SK-N-SH treated with all-trans-retinoic acid at 6 μM for 48 hours (cell line): ENCODE measurements at regions not wholly inside any gene's neighbourhood (a gene's known extent, or its start where the extent isn't known, plus 50 kb on each side); places are given as distances from the start of the nearest gene placed in this dataset.

ENCODE experiments used
- ATAC-seq: fragments of 200-7000 bp; cut with Tn5 transposase; 3 replicates; pipeline ENCODE4 v1.9.1; 2020; ENCODE audit warnings: mild to moderate bottlenecking, moderate library complexity
- ARNTL ChIP-seq: fragments of 450-650 bp; formaldehyde crosslinking; IDR thresholded peaks from 2 replicates; pipeline ENCODE4 v1.5.0; 2020; ENCODE audit warnings: low read depth, mild to moderate bottlenecking, moderate library complexity, borderline replicate concordance
- BACH2 ChIP-seq: fragments of 250-450 bp; sonication (Bioruptor Pico); IDR thresholded peaks from 2 replicates; pipeline ENCODE4 v1.9.0; 2021; ENCODE audit warnings: mild to moderate bottlenecking, borderline replicate concordance
- CREB5 ChIP-seq: fragments of 250-450 bp; sonication (Bioruptor Pico); IDR thresholded peaks from 2 replicates; pipeline ENCODE4 v1.5.1; 2020; ENCODE audit warnings: low read depth, mild to moderate bottlenecking, moderate library complexity
- CSDC2 ChIP-seq: fragments of 250-450 bp; sonication (Bioruptor Pico); IDR thresholded peaks from 2 replicates; pipeline ENCODE4 v1.5.0; 2020; ENCODE audit warnings: mild to moderate bottlenecking, moderate library complexity
- CSRNP3 ChIP-seq: fragments of 250-450 bp; sonication (Bioruptor Pico); IDR thresholded peaks from 2 replicates; pipeline ENCODE4 v1.5.1; 2021; ENCODE audit warnings: mild to moderate bottlenecking, moderate library complexity
- ESRRG ChIP-seq: fragments of 250-450 bp; sonication (Bioruptor Pico); IDR thresholded peaks from 2 replicates; pipeline ENCODE4 v1.6.1; 2021; ENCODE audit warnings: mild to moderate bottlenecking
- ISL1 ChIP-seq: fragments of 250-450 bp; sonication (Bioruptor Pico); IDR thresholded peaks from 2 replicates; pipeline ENCODE4 v2.1.2; 2022; ENCODE audit warnings: mild to moderate bottlenecking, moderate library complexity
- OSR1 ChIP-seq: fragments of 250-450 bp; sonication (Bioruptor Pico); IDR thresholded peaks from 2 replicates; pipeline ENCODE4 v1.8.0; 2022; ENCODE audit warnings: moderate library complexity, mild to moderate bottlenecking, inconsistent platforms
- PATZ1 ChIP-seq: fragments of 250-450 bp; sonication (Bioruptor Pico); IDR thresholded peaks from 2 replicates; pipeline ENCODE4 v1.8.0; 2020; ENCODE audit warnings: mild to moderate bottlenecking, moderate library complexity, borderline replicate concordance
- PPARA ChIP-seq: fragments of 250-450 bp; sonication (Bioruptor Pico); IDR thresholded peaks from 2 replicates; pipeline ENCODE4 v1.5.0; 2020; ENCODE audit warnings: mild to moderate bottlenecking, borderline replicate concordance
- TOX ChIP-seq: fragments of 250-450 bp; sonication (Bioruptor Pico); IDR thresholded peaks from 2 replicates; pipeline ENCODE4 v1.8.0; 2021; ENCODE audit warnings: mild to moderate bottlenecking, moderate library complexity, borderline replicate concordance
- TSHZ2 ChIP-seq: fragments of 250-450 bp; sonication (Bioruptor Pico); IDR thresholded peaks from 2 replicates; pipeline ENCODE4 v1.5.0; 2020; ENCODE audit warnings: mild to moderate bottlenecking, moderate library complexity
- ZC3H10 ChIP-seq: fragments of 250-450 bp; sonication (Bioruptor Pico); IDR thresholded peaks from 2 replicates; pipeline ENCODE4 v1.5.1; 2021; ENCODE audit warnings: mild to moderate bottlenecking, moderate library complexity
- ZFP3 ChIP-seq: fragments of 250-450 bp; sonication (Bioruptor Pico); IDR thresholded peaks from 2 replicates; pipeline ENCODE4 v1.5.0; 2020; ENCODE audit warnings: mild to moderate bottlenecking, moderate library complexity
- ZFP30 ChIP-seq: fragments of 450-650 bp; formaldehyde crosslinking; IDR thresholded peaks from 2 replicates; pipeline ENCODE4 v1.5.0; 2022; ENCODE audit warnings: mild to moderate bottlenecking, moderate library complexity
- ZNF565 ChIP-seq: fragments of 450-650 bp; formaldehyde crosslinking; conservative IDR thresholded peaks from 2 replicates; pipeline ENCODE4 v1.5.0; 2020; ENCODE audit warnings: low read depth, mild to moderate bottlenecking, moderate library complexity
- ZNF70 ChIP-seq: fragments of 450-650 bp; formaldehyde crosslinking; IDR thresholded peaks from 2 replicates; pipeline ENCODE4 v1.5.0; 2020; ENCODE audit warnings: mild to moderate bottlenecking, moderate library complexity
- ZNF8 ChIP-seq: fragments of 450-650 bp; formaldehyde crosslinking; IDR thresholded peaks from 2 replicates; pipeline ENCODE4 v1.5.0; 2020; ENCODE audit warnings: mild to moderate bottlenecking, moderate library complexity

- TF ChIP-seq TOX (no peak), CREB5 (CRISPR knock-in tag) (no peak), ZFP30 (no peak)
- ATAC-seq, result no peak
Observed at GRCh38 chr17:77509599-77509998, 368.8 kb downstream of the SEC14L1 start.

- TF ChIP-seq CSRNP3 (CRISPR knock-in tag) (no peak), ZFP3 (CRISPR knock-in tag) (no peak), ESRRG (CRISPR knock-in tag) (no peak), ZNF8 (CRISPR knock-in tag) (no peak), ZC3H10 (CRISPR knock-in tag) (no peak), ZNF565 (CRISPR knock-in tag) (no peak), ARNTL (CRISPR knock-in tag) (no peak), ZNF70 (no peak), PPARA (CRISPR knock-in tag) (no peak), CREB5 (CRISPR knock-in tag) (no peak), ISL1 (CRISPR knock-in tag) (no peak), PATZ1 (CRISPR knock-in tag) (no peak), TSHZ2 (CRISPR knock-in tag) (no peak), OSR1 (CRISPR knock-in tag) (no peak), TOX (no peak), ZFP30 (no peak), BACH2 (CRISPR knock-in tag) (no peak)
- ATAC-seq, result no peak
Observed at GRCh38 chr17:77510133-77510796, 369.5 kb downstream of the SEC14L1 start.

- TF ChIP-seq ZNF8 (CRISPR knock-in tag) (no peak), CSDC2 (CRISPR knock-in tag) (no peak), ZFP30 (peak; percentile 55; the same call in 1 of the 2 replicates)
Observed at GRCh38 chr17:77511514-77512061, 370.8 kb downstream of the SEC14L1 start.

More at GRCh38 chr17:77511514-77512061, 370.8 kb downstream of the SEC14L1 start:
- ATAC-seq, result no peak
